Colonic mucosa (tissue), 4 donors: ENCODE measurements at regions not wholly inside any gene's neighbourhood (a gene's known extent, or its start where the extent isn't known, plus 50 kb on each side); places are given as distances from the start of the nearest gene placed in this dataset.
A peak's percentile ranks its signal among the peaks of the same experiment; 100 is the strongest.

Source experiments
- DNase-seq: peaks from one replicate; pipeline ENCODE4 v3.0.0-alpha.2; 2020
- H3K27ac ChIP-seq: fragments of 200-600 bp; one replicate; pipeline ENCODE4 v1.8.0; 2021
- H3K27me3 ChIP-seq: fragments of 200-600 bp; one replicate; pipeline ENCODE4 v1.8.0; 2021
- H3K36me3 ChIP-seq: fragments of 200-600 bp; one replicate; pipeline ENCODE4 v1.8.0; 2021
- H3K4me1 ChIP-seq: fragments of 200-600 bp; one replicate; pipeline ENCODE4 v1.8.0; 2021; ENCODE audit warnings: mild to moderate bottlenecking
- H3K4me3 ChIP-seq: fragments of 200-600 bp; one replicate; pipeline ENCODE4 v1.8.0; 2021
- H3K9ac ChIP-seq, 2 donors: one replicate each; pipeline ENCODE4 v1.7.0; 2013; ENCODE audit warnings: control low read depth in 2 of 2, low read depth in 2 of 2, low read length in 2 of 2
- H3K9me3 ChIP-seq: fragments of 200-600 bp; one replicate; pipeline ENCODE4 v1.8.0; 2021
- CTCF ChIP-seq: fragments of 200-600 bp; IDR thresholded peaks from one replicate; pipeline ENCODE4 v1.8.0; 2022; ENCODE audit warnings: antibody characterized with exemption, mild to moderate bottlenecking
- intact Hi-C: fragments of 100-400 bp; cut with DNase I; formaldehyde crosslinking; loops from one replicate; pipeline ENCODE4 v1.14.1; 2022
- donor health status: healthy.
- donor health status: DM: no; HTN: no; CAD: no.
- donor health status: DM: no; HTN: no; CAD: no.

GRCh38 chr7:155862123-155862892 lies 50.0 kb upstream of the SHH start:
- Histone ChIP-seq H3K9me3 (no peaks in the 10 kb centered on the region), H3K4me1 (no peaks in the 10 kb centered on the region), H3K9ac (no peak overlapping the region), H3K4me3 (no peak overlapping the region), H3K27me3 (no peaks in the 10 kb centered on the region), H3K27ac (no peak overlapping the region), H3K36me3 (no peaks in the 10 kb centered on the region)
- intact Hi-C loops: no loop called here
- TF ChIP-seq CTCF: no peak
- peak; percentile 17 for DNase-seq
